ENCODE measurements at regions not wholly inside any gene's neighbourhood (a gene's known extent, or its start where the extent isn't known, plus 50 kb on each side); places are given as distances from the start of the nearest gene placed in this dataset.
"Not testable (repeated sequence)": the region's sequence is repeated elsewhere in the genome, so short reads cannot be mapped to it uniquely, and the experiment has no call there.

- Mint-ChIP-seq H3K4me3 (no peak overlapping the region), H3K27ac (no peak overlapping the region), H3K9me3 (peaks cover 8% of the 10 kb centered on the region), H3K36me3 (ENCODE audit: low read depth) (no peaks in the 10 kb centered on the region), H3K4me1 (ENCODE audit: low read depth) (no peaks in the 10 kb centered on the region), H3K27me3 (no peaks in the 10 kb centered on the region)
- DNase-seq = no peak
These were observed 622.5 kb upstream of the GHITM start for GRCh38 chr10:83516788-83517187.

GRCh38 chr10:83517456-83517855 is 621.9 kb upstream of the GHITM start:
- Mint-ChIP-seq H3K4me1 (ENCODE audit: low read depth) (no peaks in the 10 kb centered on the region), H3K9me3 (peaks cover 8% of the 10 kb centered on the region), H3K4me3 (no peak overlapping the region), H3K27me3 (no peaks in the 10 kb centered on the region), H3K36me3 (ENCODE audit: low read depth) (no peaks in the 10 kb centered on the region), H3K27ac (no peak overlapping the region)
- DNase-seq = no peak

- Mint-ChIP-seq H3K4me1 (ENCODE audit: low read depth) (no peaks in the 10 kb centered on the region), H3K4me3 (no peak overlapping the region), H3K9me3 (peaks cover 11% of the 10 kb centered on the region), H3K36me3 (ENCODE audit: low read depth) (no peaks in the 10 kb centered on the region), H3K27ac (no peak overlapping the region), H3K27me3 (no peaks in the 10 kb centered on the region)
- DNase-seq = no peak
These were observed 620.5 kb upstream of the GHITM start for GRCh38 chr10:83518779-83519178.

GRCh38 chr10:83520386-83520785 is 618.9 kb upstream of the GHITM start:
- H3K27ac Mint-ChIP-seq; H3K4me3 Mint-ChIP-seq; DNase-seq; H3K4me1 Mint-ChIP-seq (ENCODE audit: low read depth); H3K27me3 Mint-ChIP-seq; H3K36me3 Mint-ChIP-seq (ENCODE audit: low read depth): not testable (repeated sequence)
- peaks cover 10% of the 10 kb centered on the region for H3K9me3 Mint-ChIP-seq

GRCh38 chr10:83522456-83522855 is 616.9 kb upstream of the GHITM start:
- no peak for DNase-seq
- Mint-ChIP-seq H3K36me3 (ENCODE audit: low read depth) (no peaks in the 10 kb centered on the region), H3K4me3 (no peak overlapping the region), H3K27me3 (no peaks in the 10 kb centered on the region), H3K9me3 (peaks cover 16% of the 10 kb centered on the region), H3K4me1 (ENCODE audit: low read depth) (no peaks in the 10 kb centered on the region), H3K27ac (no peak overlapping the region)

- Mint-ChIP-seq H3K36me3 (ENCODE audit: low read depth) (no peaks in the 10 kb centered on the region), H3K4me3 (no peak overlapping the region), H3K9me3 (peaks cover 18% of the 10 kb centered on the region), H3K27me3 (no peaks in the 10 kb centered on the region), H3K27ac (no peak overlapping the region), H3K4me1 (ENCODE audit: low read depth) (no peaks in the 10 kb centered on the region)
- DNase-seq = no peak
These were observed 616.4 kb upstream of the GHITM start for GRCh38 chr10:83522881-83523386.

- Mint-ChIP-seq H3K4me1 (ENCODE audit: low read depth) (no peaks in the 10 kb centered on the region), H3K9me3 (peaks cover 28% of the 10 kb centered on the region), H3K4me3 (no peak overlapping the region), H3K27ac (no peak overlapping the region), H3K27me3 (no peaks in the 10 kb centered on the region), H3K36me3 (ENCODE audit: low read depth) (no peaks in the 10 kb centered on the region)
- DNase-seq = no peak
These were observed 611.4 kb upstream of the GHITM start for GRCh38 chr10:83527934-83528333.

GRCh38 chr10:83533290-83533689 is 606.0 kb upstream of the GHITM start:
- no peak overlapping the region for H3K4me3 Mint-ChIP-seq
- no peaks in the 10 kb centered on the region for H3K36me3 Mint-ChIP-seq (ENCODE audit: low read depth)
- H3K27ac Mint-ChIP-seq = no peak overlapping the region
- no peaks in the 10 kb centered on the region for H3K27me3 Mint-ChIP-seq
- no peaks in the 10 kb centered on the region for H3K4me1 Mint-ChIP-seq (ENCODE audit: low read depth)
- peaks cover 11% of the 10 kb centered on the region for H3K9me3 Mint-ChIP-seq
- DNase-seq = no peak

- Mint-ChIP-seq H3K4me3 (no peak overlapping the region), H3K27me3 (no peaks in the 10 kb centered on the region), H3K9me3 (peaks cover 3% of the 10 kb centered on the region), H3K27ac (no peak overlapping the region), H3K36me3 (ENCODE audit: low read depth) (no peaks in the 10 kb centered on the region), H3K4me1 (ENCODE audit: low read depth) (no peaks in the 10 kb centered on the region)
- no peak for DNase-seq
These were observed 602.9 kb upstream of the GHITM start for GRCh38 chr10:83536426-83536825.

- DNase-seq = no peak
- no peak overlapping the region for H3K27ac Mint-ChIP-seq
- H3K36me3 Mint-ChIP-seq (ENCODE audit: low read depth) = no peaks in the 10 kb centered on the region
- no peak overlapping the region for H3K4me3 Mint-ChIP-seq
- no peaks in the 10 kb centered on the region for H3K4me1 Mint-ChIP-seq (ENCODE audit: low read depth)
- H3K9me3 Mint-ChIP-seq = peaks cover 3% of the 10 kb centered on the region
- no peaks in the 10 kb centered on the region for H3K27me3 Mint-ChIP-seq
These were observed 601.3 kb upstream of the GHITM start for GRCh38 chr10:83538047-83538446.

- DNase-seq = no peak
These were observed 599.6 kb upstream of the GHITM start for GRCh38 chr10:83539528-83540308.

GRCh38 chr10:83541046-83541445 is 598.3 kb upstream of the GHITM start:
- H3K36me3 Mint-ChIP-seq (ENCODE audit: low read depth) = no peaks in the 10 kb centered on the region
- H3K27ac Mint-ChIP-seq = no peak overlapping the region
- no peak overlapping the region for H3K4me3 Mint-ChIP-seq
- H3K27me3 Mint-ChIP-seq = no peaks in the 10 kb centered on the region
- DNase-seq = no peak
- no peaks in the 10 kb centered on the region for H3K4me1 Mint-ChIP-seq (ENCODE audit: low read depth)
- H3K9me3 Mint-ChIP-seq = peaks cover 3% of the 10 kb centered on the region

More at GRCh38 chr10:83539528-83540308, 599.6 kb upstream of the GHITM start:
- Mint-ChIP-seq H3K27me3 (no peaks in the 10 kb centered on the region), H3K4me3 (no peak overlapping the region), H3K4me1 (ENCODE audit: low read depth) (no peaks in the 10 kb centered on the region), H3K9me3 (peaks cover 3% of the 10 kb centered on the region), H3K27ac (no peak overlapping the region), H3K36me3 (ENCODE audit: low read depth) (no peaks in the 10 kb centered on the region)

GRCh38 chr10:83542774-83543411 is 596.4 kb upstream of the GHITM start:
- Mint-ChIP-seq H3K36me3 (ENCODE audit: low read depth) (no peaks in the 10 kb centered on the region), H3K27me3 (no peaks in the 10 kb centered on the region), H3K4me3 (no peak overlapping the region), H3K4me1 (ENCODE audit: low read depth) (no peaks in the 10 kb centered on the region), H3K9me3 (peaks cover 3% of the 10 kb centered on the region), H3K27ac (no peak overlapping the region)
- DNase-seq = no peak

GRCh38 chr10:83543691-83544462 is 595.4 kb upstream of the GHITM start:
- H3K27ac Mint-ChIP-seq = no peak overlapping the region
- H3K4me1 Mint-ChIP-seq (ENCODE audit: low read depth) = no peaks in the 10 kb centered on the region
- no peaks in the 10 kb centered on the region for H3K36me3 Mint-ChIP-seq (ENCODE audit: low read depth)
- DNase-seq = no peak
- no peak overlapping the region for H3K4me3 Mint-ChIP-seq
- H3K9me3 Mint-ChIP-seq = peaks cover 3% of the 10 kb centered on the region
- no peaks in the 10 kb centered on the region for H3K27me3 Mint-ChIP-seq

Data from activated T-cell treated with anti-CD3 and anti-CD28 coated beads, Interleukin-2, amount 50 U/mL, for 24 hours (primary cell).